RCC 7860 (cell line): ENCODE measurements at regions not wholly inside any gene's neighbourhood (a gene's known extent, or its start where the extent isn't known, plus 50 kb on each side); places are given as distances from the start of the nearest gene placed in this dataset.

Experiments used
- DNase-seq: peaks from one replicate; pipeline ENCODE4 v3.0.0-alpha.2; 2015; ENCODE audit warnings: low spot score
- FAIRE-seq: peaks from 2 replicates; lab custom pipeline; 2012; peaks lifted over from hg19 to GRCh38; lab: Jason Lieb, UNC

DNA sequence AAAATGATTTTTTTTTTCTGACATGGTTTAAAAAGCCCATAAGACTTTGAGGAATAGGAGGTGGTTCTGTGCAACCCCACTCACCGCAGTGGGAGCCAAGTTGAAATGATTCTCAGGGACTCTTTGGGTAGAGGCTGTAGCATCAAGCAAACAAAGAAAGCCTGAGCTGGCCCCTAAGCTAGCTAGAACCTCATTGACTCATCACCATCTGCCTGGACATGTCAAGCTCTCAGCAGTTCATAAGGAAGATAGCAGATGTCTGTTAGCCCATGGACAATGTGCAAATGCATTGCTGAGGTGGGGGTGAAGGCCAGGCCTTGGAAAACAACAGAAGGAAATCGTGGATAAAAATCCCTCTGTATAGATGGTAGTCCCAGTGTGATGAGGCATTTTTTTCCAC is 234.8 kb downstream of the NR2F2 start:
- FAIRE-seq (no peak), DNase-seq (no peak)

DNA sequence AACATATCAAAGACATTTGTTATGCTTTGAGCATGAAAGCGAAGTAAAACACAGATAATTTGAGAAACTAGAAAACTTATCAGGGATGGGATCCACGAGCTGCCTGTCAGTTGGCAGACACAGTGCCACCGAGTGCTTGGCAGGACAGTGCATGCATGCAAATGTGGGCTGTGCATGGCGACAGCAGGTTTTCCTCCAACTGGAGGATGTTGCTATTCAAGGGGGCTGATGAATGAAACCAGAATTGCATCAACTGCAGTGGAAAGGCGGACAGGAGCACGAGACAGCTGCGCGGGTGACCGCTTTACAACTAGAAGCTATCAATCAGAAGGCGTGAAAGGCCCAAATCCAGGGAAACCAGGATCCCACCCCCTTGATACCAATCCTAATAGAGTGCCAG is 244.3 kb downstream of the NR2F2 start:
- DNase-seq (no peak), FAIRE-seq (no peak)

DNA sequence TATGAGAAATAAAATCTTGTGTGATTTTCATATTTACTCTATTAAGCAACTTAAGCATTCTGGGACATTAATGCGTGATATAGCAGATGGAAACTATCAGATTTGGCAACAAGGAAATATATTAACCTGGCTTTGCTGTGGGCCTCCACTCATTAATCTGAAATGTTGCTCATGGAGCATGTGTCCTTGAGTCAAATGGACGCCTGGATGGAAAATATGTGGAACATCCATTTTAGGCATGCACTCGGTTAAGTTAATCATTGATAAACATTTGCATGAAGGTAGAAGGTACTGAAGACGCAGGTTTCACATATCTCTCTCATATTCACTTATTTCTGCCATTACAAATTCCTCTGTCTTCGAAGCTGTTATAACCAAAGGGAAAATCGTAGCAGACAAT is 246.1 kb downstream of the NR2F2 start:
- DNase-seq: no peak
- FAIRE-seq: no peak

DNA sequence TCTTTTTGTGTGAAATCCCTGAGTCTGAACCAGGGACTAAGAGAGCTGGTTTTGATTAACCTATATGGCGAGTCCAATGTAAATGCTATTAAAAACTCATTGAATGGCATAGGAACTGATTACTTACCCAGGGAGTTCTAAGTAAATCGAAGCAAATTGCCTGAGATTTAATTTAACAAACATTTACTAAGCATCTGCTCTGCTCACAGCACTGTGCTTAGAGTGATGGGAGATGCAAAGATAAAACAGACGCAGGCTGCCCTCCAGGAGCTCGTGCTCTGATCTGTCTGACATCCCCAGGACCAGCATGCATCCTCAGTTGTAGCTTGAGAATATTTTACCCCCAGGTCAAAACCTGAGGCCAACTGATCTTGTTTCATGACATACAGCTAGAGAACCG is 247.9 kb downstream of the NR2F2 start:
- FAIRE-seq: no peak

DNA sequence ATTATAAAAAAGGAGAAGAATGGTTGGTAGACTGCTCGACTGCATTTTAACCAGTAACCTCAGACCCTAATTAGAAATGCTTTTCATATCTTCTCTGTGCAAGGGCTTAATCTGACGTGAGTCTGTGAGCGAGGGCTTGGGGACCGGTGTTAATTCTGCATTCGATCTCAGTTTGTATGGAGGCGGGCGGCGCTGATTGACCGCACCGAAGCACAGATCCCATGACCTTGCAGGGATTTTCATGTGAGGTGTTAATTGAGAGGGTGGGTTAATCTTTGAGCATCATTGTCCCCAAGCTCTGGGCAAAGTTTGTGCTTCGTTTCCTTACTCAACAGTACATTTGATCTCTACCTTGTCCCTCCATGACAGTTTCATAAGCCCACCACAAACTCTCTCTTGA is 250.9 kb downstream of the NR2F2 start:
- FAIRE-seq: no peak

More for the DNA sequence above, 247.9 kb downstream of the NR2F2 start:
- DNase-seq: no peak

DNA sequence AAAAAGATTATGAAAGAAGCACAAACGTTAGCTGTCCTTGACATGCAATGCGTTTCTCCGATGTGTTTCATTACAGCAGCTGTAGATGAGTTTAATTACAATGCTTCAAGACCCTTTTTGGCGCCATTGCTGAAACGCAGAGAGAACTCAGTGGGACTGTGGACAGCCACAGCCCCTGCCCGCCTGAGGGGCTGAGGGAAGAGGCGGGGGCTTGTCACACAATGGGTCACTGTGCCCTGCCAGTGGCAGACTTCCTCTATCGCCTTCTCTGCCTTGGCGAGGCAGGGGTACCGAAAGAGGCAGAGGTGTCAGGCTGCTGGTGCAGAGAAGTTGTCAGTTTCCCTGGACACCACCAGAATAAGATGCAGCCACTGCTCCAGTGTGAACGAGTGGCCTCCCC is 252.0 kb downstream of the NR2F2 start:
- DNase-seq: no peak
- no peak for FAIRE-seq

More for the DNA sequence above, 250.9 kb downstream of the NR2F2 start:
- no peak for DNase-seq

DNA sequence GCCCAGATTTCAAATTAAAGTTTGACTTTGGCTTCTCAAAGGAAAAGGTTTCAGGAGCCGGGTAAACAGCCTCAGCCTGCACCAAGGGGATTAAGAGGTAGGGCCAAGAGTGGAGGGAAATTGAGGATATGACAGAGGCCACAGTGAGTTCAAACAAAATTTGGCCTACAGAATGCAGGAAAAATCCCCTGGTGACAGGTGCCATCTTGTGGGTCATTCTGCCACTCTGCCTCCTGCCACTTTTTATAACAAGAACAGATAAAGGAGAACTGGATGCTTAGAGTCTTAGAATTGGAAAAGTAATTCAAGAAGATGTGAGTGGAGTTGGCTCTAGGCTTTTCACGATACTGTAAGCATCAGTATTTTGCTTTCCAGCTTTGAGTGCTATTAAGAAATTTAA is 253.2 kb downstream of the NR2F2 start:
- FAIRE-seq: no peak
- DNase-seq: no peak

DNA sequence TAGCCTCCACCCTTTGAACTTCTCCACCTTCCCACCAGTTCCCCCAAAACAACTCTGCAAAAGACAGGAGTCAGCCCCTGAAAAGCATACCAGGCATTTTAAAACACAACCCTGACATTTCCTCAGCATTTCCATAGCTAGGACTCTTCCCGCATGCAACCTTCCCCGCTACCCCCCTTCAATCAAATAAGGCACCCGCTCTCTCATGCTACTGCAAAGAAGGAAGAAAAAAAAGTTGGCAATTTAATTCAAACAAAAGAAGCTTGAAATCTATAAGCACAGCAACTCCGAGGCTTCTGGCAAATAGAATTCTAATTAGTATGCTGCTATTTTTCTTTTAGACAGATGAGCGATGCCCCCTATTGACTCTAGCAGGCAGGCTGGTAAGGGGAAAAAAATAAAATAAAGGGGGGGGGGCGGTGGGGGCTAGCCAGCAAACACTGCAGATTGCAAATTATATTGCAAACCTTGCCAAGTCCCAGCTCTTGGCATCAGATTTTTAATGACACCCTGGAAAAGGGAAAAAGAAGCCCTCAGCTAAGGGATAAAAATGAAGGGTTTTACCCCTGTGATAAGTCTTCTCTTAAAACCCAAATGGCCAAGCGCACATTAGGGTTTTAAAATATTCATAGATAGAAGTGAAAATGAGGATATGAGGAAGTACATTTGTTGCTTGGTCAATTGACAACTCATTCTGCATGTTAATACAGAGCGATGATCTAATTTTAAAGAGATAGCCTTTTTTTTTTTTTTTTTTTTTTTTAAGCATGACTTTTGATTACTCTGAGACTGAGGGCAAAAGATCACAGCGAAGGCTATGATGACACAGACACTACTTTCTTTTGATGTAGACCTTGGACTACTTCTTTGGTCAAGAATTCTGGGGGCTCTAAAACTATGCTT is 255.2 kb downstream of the NR2F2 start:
- no peak for FAIRE-seq
- DNase-seq: no peak

DNA sequence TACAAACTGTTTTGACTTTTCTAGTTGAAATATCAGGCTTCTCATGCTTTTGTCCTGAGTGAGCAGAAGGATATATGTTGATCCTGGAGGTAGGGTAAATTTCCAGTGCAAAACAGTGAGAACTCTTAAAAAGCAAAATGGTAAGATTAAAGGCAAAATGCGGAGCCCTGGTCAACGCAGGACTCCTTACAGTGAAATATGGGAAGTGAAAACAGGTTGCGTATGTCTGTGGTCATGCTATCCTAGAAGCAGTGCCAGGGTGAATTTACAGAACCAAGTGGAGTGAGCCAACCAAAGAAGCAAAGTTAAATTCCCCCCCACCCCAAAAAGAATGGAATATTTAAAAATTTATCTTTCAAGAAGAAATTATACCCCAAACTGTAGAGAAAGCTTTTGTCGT is 256.4 kb downstream of the NR2F2 start:
- DNase-seq (no peak), FAIRE-seq (no peak)

DNA sequence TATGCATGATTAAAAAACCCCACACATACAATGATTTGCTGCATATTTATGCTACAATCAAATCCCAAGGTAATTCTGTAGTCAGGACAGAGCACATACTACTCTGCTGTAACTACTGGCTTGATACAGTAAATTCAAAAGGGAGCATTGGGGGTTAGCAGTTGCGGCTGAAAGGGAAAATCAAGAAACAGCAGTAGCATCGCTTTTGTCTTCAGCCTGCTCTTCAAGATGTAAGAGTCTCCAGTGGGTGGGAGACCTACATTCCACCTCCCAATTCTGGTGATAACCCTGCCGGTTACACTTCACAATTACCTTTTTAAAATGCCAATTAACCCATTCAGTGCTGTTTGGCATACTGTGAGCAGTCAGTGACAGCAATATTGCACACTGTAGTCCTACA is 259.4 kb downstream of the NR2F2 start:
- FAIRE-seq (no peak), DNase-seq (no peak)

DNA sequence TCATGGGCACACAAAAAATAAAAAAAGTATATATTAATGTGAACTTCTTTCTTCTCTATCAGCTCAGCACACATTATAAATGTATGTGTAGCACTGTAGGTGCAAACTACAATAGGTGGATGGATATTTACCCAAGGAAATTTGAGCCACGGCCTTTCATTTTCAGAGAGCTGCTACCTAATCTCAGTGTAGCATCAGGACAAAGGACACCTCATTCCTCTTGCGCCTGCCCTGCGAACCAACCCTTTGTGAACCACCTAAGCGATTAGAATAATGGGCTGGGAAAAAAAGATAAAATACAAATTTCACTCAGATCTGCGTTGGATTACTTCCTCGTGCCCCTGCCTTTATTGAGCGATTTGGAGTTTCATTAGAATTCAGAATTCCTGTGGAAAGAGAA is 263.2 kb downstream of the NR2F2 start:
- DNase-seq: no peak
- no peak for FAIRE-seq

DNA sequence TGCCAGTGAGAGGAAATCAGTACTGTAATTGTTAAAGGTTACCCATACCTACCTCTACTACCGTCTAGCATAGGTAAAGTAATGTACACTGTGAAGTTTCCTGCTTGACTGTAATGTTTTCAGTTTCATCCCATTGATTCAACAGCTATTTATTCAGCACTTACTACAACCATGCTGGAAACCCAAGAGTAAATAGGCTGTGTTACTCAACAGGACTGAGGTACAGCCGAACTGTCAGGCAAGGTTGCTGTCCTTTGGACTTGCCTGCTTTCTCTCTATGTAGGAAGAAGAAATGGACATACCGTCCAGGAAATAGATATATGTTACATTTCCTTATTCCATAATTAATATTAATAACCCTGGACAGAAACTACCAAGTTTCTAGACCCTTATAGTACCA is 265.5 kb downstream of the NR2F2 start:
- DNase-seq: no peak
- FAIRE-seq: no peak

DNA sequence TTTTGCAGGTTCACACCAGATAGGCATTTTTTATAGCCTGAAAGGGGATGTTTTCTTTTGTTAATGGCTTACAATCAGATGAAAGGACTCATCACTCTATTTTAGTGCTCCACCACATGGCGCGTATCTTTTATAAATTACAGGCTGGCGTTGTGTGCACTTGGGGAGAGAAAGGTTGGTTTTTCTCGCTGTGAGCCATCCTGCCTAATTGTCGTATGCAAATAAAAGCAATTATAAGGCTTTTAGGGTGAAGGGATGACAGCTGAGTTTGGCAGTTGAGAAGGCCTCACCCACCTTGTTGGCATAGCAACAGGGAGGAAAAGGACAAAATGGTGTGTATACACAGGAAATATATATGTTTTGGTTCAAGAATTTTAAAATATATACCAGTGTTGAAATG is 268.0 kb downstream of the NR2F2 start:
- FAIRE-seq (no peak), DNase-seq (no peak)

DNA sequence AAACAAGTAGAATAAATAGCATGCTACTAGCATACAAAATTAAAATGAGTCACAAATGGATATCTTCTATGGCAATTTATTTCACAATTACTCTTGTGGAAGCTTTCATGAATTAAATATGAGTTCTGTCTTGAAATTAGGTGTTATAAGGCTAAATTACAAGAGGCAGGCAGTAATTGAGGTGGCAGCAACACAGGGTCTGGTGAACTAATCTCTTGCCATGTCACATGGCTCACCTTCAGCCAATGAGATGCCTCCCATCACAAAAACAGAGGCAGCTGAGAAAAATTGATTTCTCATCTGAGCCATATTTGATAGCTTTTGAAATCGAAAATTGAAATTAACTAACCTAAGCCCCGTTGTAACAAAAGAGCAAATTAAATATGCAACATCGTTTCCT is 268.8 kb downstream of the NR2F2 start:
- FAIRE-seq: no peak
- no peak for DNase-seq

DNA sequence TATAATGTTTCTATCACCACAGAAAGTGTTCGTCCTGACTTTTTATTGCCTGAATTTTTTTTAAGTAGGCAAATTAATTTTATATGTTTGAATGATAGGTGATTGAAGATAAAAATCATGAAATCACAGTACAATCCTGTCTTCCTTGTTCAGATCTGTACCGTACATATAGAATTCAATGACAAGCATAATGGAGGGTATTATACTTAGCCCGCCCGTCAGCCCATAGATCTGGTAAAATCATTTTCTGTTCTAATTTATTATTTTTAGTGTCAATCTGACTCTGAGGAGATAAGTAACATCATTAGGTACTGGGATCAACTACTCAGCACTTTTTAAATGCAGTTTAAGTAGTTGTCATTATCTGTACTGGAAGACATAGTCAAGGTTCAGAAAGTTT is 269.9 kb downstream of the NR2F2 start:
- no peak for FAIRE-seq
- DNase-seq: no peak

DNA sequence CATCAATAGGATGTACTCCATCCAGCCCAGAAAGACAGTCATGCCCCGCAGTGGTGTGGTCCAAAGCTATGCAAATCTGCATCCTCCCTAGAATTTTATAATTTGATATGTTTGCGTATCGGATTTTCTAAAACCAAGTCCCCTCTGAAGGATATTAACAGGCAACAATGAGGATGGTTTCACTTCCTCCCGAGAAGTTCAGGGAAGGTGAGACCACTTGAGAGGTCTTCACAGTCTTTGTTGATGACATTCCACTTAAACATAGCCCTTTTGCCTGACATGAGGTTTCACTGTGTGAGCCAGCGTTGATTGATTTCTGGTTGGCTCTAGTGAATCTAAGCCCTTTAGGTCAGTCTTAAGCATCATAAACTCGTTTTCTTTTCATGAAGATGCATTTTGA is 276.1 kb downstream of the NR2F2 start:
- no peak for DNase-seq
- FAIRE-seq: no peak

DNA sequence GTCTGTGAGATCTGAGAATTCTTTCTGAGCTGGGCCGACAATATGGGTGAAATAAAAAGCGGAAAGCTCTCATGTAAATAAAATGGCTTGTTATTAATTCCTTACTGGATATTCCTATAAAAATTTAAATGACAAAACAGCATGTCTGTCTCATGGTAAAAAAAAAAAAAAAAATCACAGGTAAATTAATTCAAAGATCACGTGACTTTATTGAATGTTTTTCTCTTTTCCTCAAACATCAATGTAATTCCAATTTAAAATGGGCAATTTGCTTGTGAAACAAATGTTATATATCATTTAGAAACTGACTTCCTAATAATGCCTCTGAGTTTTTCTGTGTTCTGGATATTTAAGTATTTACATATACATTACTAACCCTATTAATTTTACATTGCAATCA is 280.3 kb downstream of the NR2F2 start:
- DNase-seq (no peak), FAIRE-seq (no peak)

DNA sequence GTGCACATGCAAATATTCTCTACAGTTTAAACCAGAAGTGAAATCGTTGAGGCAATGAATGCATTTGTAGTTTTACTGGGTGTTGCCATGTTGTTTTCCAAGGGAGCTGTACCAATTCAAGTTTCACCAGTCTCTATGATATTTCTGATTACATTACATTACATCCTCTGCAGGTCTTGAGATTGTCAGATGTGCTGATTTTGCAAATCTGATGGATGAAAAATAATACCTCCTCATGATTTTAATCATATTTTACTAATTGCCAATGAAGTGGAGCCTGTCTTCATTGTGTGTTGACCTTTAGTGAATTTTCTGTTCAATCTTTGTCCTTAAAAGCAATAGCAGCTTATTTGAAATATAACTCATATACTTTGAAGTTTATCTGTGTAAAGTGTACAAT is 282.4 kb downstream of the NR2F2 start:
- DNase-seq (no peak), FAIRE-seq (no peak)

DNA sequence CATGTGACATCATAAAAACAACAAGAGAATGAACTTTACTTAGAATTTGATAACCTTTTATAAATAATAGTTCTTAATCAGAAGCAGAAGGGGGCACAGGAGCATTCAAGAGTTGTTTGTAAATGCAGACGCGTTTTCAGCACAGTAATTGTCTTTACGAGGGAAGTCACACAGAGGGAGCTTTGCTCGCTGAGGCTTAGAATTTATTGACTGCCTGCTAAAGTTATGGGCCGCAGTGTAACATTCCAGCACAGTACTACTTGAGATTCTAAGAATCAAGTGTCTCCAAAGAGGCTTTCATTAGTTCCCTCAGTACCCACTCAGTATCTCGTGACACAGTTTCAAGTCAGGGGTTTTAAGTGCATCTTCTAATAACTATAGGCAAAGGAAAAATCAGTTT is 288.7 kb downstream of the NR2F2 start:
- DNase-seq: no peak
- no peak for FAIRE-seq

DNA sequence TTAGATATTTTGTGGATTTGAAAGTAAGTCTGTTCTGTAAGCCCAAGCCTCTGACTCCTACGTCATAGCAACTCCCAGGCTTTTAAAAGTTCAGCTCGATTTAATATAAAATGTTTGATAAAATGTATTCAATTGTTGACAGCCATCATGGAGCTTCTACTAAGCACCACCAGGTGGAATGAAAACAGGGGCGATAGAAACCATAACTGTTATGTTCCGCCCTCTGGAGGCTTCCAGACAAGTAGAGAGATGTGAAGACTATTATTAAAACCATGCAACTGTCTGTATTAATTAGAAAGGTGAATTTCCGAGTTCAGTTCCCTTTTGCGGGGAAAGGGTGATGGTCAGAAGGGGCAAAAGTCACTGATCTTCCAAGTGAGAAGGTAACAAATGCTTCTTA is 292.2 kb downstream of the NR2F2 start:
- no peak for FAIRE-seq
- no peak for DNase-seq

DNA sequence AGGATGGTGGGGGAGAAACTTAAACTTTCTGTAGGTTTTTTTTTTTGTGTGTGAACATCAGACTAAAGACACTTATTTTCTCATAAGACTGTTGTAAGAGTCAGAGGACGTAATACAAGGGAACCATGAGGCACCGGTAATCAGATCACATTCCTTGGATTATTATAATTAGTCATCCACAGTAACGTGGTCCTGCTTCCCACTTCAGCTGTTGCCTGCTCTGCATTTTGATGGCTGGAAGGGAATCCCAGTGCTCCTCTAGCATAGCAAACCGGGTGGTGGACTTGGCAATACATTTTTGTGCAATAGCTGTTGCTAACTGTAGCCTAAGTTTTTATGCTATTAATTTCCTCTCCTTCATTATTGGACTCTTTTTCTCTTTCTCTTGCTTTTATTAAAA is 294.8 kb downstream of the NR2F2 start:
- DNase-seq: no peak
- no peak for FAIRE-seq

DNA sequence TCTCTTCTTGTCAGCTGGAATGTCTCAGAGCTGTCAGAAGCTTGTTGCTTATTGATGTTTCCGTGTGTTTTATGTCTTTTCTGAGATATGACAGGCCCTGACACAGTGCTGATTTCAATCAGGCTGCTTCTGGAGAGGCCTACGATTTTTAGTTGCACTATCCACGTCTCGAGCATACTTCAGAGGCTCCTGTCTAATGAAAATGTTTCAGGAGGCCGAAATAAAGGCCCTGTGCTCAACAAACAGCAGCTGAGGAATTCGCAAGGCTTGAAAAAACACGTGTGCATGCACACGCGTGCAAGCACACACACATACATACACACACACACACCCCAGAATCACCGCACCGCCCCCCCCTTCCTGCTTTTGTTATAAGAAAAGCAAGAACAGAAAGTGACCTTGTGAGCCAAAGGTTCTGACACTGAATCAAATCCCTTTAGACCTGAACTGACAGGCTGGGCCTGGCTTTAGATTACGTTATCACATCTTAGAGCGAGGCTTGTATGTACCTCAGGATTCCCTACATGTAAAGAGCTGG is 296.6 kb downstream of the NR2F2 start:
- FAIRE-seq (no peak), DNase-seq (no peak)

DNA sequence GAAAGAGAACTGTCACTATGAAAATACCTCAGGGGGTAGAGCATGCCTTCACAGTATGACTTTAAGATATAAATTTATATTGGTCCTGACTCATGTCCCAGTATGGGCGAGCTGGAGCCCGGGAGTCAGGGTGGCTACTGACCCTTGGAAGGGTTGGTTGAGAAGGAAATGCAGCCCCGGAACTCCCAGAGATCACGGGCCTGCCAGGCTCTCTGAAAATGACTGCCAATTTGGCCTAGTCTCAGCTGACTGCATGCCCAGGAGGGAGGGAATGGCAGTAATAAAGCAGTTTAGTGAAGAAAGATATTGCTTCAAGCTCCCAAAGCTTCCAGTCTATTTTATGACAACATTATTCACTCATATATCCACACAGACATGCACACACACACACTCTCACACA is 299.0 kb downstream of the NR2F2 start:
- no peak for DNase-seq
- no peak for FAIRE-seq
